PFSK-1 (cell line): ENCODE measurements at regions not wholly inside any gene's neighbourhood (a gene's known extent, or its start where the extent isn't known, plus 50 kb on each side); places are given as distances from the start of the nearest gene placed in this dataset.

Experiments
- FOXP2 ChIP-seq: optimal IDR thresholded peaks from 2 replicates; pipeline ENCODE3; 2011; ENCODE audit warnings: borderline replicate concordance, control low read depth, inconsistent platforms; ENCODE audit not compliant: insufficient read depth; ENCODE audit errors: extremely low read length, extremely low read depth
- POLR2AphosphoS5 ChIP-seq: IDR thresholded peaks from 2 replicates; pipeline ENCODE4 v1.6.1; 2012; ENCODE audit warnings: low read depth, mild to moderate bottlenecking, control low read depth, low read length, moderate library complexity
- SIN3A ChIP-seq: IDR thresholded peaks from 2 replicates; pipeline ENCODE4 v1.6.1; 2012; ENCODE audit warnings: mild to moderate bottlenecking, low read length, moderate library complexity, borderline replicate concordance; ENCODE audit not compliant: insufficient read depth
- TAF1 ChIP-seq: IDR thresholded peaks from 2 replicates; pipeline ENCODE4 v1.6.1; 2012; ENCODE audit warnings: low read length, control low read depth, borderline replicate concordance; ENCODE audit not compliant: insufficient read depth
- TF ChIP-seq, protein P1 (sequence below), 2 experiments: IDR thresholded peaks; 2 replicates each; pipeline versions ENCODE4 v1.6.1 to v1.8.0; 2011 to 2012; ENCODE audit warnings: low read depth in 2 of 2, low read length in 2 of 2, control low read depth in 1 of 2, inconsistent platforms in 1 of 2, mild to moderate bottlenecking in 1 of 2, moderate library complexity in 1 of 2; ENCODE audit not compliant: insufficient read depth in 1 of 2

DNA sequence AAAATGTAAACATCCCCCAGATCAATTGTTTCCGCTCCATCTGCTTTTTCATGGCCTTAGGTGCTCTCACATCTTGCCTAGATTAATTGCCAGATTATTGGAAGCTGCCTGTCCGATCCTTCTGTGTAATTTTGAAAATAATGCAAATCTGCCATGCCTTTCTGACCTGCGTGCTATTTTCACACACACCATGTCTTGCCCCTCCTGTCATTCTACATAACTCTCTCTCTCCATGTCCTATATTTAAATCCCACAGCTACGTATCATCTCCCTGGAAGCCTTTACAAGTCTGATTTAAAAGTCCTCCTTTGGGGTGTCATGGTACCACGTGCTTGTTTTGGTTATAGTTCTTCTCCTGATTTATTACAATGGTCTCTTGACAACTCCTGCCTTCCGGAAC, 247.6 kb upstream of the ELAVL2 start:
- TF ChIP-seq, protein P1, sequence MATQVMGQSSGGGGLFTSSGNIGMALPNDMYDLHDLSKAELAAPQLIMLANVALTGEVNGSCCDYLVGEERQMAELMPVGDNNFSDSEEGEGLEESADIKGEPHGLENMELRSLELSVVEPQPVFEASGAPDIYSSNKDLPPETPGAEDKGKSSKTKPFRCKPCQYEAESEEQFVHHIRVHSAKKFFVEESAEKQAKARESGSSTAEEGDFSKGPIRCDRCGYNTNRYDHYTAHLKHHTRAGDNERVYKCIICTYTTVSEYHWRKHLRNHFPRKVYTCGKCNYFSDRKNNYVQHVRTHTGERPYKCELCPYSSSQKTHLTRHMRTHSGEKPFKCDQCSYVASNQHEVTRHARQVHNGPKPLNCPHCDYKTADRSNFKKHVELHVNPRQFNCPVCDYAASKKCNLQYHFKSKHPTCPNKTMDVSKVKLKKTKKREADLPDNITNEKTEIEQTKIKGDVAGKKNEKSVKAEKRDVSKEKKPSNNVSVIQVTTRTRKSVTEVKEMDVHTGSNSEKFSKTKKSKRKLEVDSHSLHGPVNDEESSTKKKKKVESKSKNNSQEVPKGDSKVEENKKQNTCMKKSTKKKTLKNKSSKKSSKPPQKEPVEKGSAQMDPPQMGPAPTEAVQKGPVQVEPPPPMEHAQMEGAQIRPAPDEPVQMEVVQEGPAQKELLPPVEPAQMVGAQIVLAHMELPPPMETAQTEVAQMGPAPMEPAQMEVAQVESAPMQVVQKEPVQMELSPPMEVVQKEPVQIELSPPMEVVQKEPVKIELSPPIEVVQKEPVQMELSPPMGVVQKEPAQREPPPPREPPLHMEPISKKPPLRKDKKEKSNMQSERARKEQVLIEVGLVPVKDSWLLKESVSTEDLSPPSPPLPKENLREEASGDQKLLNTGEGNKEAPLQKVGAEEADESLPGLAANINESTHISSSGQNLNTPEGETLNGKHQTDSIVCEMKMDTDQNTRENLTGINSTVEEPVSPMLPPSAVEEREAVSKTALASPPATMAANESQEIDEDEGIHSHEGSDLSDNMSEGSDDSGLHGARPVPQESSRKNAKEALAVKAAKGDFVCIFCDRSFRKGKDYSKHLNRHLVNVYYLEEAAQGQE (IDR thresholded peaks at IDR 0.05; ENCODE audit: insufficient read depth in 1 of 2, low read depth in 2 of 2, low read length in 2 of 2): no peak
- no peak for TF ChIP-seq FOXP2
- TF ChIP-seq SIN3A: no peak
- TF ChIP-seq POLR2AphosphoS5: no peak
- no peak for TF ChIP-seq TAF1

- TF ChIP-seq POLR2AphosphoS5: no peak
- TF ChIP-seq SIN3A: no peak
- TF ChIP-seq, protein P1 (IDR thresholded peaks at IDR 0.05; ENCODE audit: insufficient read depth in 1 of 2, low read depth in 2 of 2, low read length in 2 of 2): no peak
- TF ChIP-seq TAF1: no peak
- no peak for TF ChIP-seq FOXP2
Observed at GRCh38 chr9:24073007-24073592, 247.1 kb upstream of the ELAVL2 start.

DNA sequence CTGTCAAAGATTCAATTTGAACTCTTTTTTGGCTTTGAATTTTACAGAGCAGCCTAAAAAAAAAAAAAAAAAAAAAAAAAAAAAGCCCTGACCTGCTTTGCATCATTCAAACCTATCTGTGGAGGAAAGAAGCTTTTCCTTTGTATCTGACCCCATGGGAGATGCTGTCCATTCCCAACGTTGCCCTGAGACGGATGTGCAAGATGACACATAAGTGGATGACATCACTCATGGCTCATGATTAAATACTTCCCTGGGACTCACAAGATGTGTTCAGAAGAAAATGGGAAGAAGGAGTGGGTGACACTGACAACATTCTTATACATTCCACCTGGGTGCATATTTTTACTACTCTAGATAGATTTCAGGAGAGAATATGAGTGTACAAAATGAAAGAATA, 245.7 kb upstream of the ELAVL2 start:
- TF ChIP-seq POLR2AphosphoS5 (no peak), TAF1 (no peak), SIN3A (no peak), FOXP2 (no peak)
- TF ChIP-seq, protein P1 (IDR thresholded peaks at IDR 0.05; ENCODE audit: insufficient read depth in 1 of 2, low read depth in 2 of 2, low read length in 2 of 2): no peak

- TF ChIP-seq FOXP2 (no peak), TAF1 (no peak), POLR2AphosphoS5 (no peak), SIN3A (no peak)
- TF ChIP-seq, protein P1 (IDR thresholded peaks at IDR 0.05; ENCODE audit: insufficient read depth in 1 of 2, low read depth in 2 of 2, low read length in 2 of 2): no peak
Observed at GRCh38 chr9:24071091-24071490, 245.1 kb upstream of the ELAVL2 start.
